ENCODE measurements at regions not wholly inside any gene's neighbourhood (a gene's known extent, or its start where the extent isn't known, plus 50 kb on each side); places are given as distances from the start of the nearest gene placed in this dataset.
A peak's percentile ranks its signal among the peaks of the same experiment; 100 is the strongest.

GRCh38 chr20:12293900-12294299 is 376.2 kb downstream of the BTBD3 start:
- no peak for DNase-seq

GRCh38 chr20:12294678-12295077 is 377.0 kb downstream of the BTBD3 start:
- no peak for DNase-seq

- no peak for DNase-seq
Observed at GRCh38 chr20:12305188-12305950, 387.7 kb downstream of the BTBD3 start.

GRCh38 chr20:12306107-12306506 is 388.4 kb downstream of the BTBD3 start:
- DNase-seq: no peak

- no peak for DNase-seq
Observed at GRCh38 chr20:12311094-12311865, 393.6 kb downstream of the BTBD3 start.

GRCh38 chr20:12315652-12316051 is 398.0 kb downstream of the BTBD3 start:
- no peak for DNase-seq

GRCh38 chr20:12316794-12317193 is 399.1 kb downstream of the BTBD3 start:
- DNase-seq: no peak

GRCh38 chr20:12317433-12317832 is 399.7 kb downstream of the BTBD3 start:
- no peak for DNase-seq

- DNase-seq: peak in 5 of 14 donors; percentile 1 to 37 (median 20)
Observed at GRCh38 chr20:12318043-12318442, 400.4 kb downstream of the BTBD3 start.

GRCh38 chr20:12321736-12322135 is 404.0 kb downstream of the BTBD3 start:
- no peak for DNase-seq

GRCh38 chr20:12327205-12327604 is 409.5 kb downstream of the BTBD3 start:
- DNase-seq: no peak

GRCh38 chr20:12331236-12331635 is 413.5 kb downstream of the BTBD3 start:
- DNase-seq: no peak

- no peak for DNase-seq
Observed at GRCh38 chr20:12337601-12338000, 419.9 kb downstream of the BTBD3 start.

GRCh38 chr20:12345978-12346377 is 428.3 kb downstream of the BTBD3 start:
- DNase-seq: no peak

- DNase-seq: no peak
Observed at GRCh38 chr20:12353842-12354241, 436.1 kb downstream of the BTBD3 start.

GRCh38 chr20:12354725-12355124 is 437.0 kb downstream of the BTBD3 start:
- DNase-seq: no peak

- DNase-seq: no peak
Observed at GRCh38 chr20:12355185-12355584, 437.5 kb downstream of the BTBD3 start.

- no peak for DNase-seq
Observed at GRCh38 chr20:12358006-12358654, 440.4 kb downstream of the BTBD3 start.

- no peak for DNase-seq
Observed at GRCh38 chr20:12358655-12359009, 440.9 kb downstream of the BTBD3 start.

GRCh38 chr20:12371990-12372389 is 454.3 kb downstream of the BTBD3 start:
- no peak for DNase-seq

GRCh38 chr20:12372557-12372956 is 454.9 kb downstream of the BTBD3 start:
- DNase-seq: no peak

GRCh38 chr20:12375967-12376366 is 458.3 kb downstream of the BTBD3 start:
- no peak for DNase-seq

GRCh38 chr20:12383821-12384220 is 466.1 kb downstream of the BTBD3 start:
- no peak for DNase-seq

- no peak for DNase-seq
Observed at GRCh38 chr20:12386821-12387220, 469.1 kb downstream of the BTBD3 start.
